ENCODE measurements at regions not wholly inside any gene's neighbourhood (a gene's known extent, or its start where the extent isn't known, plus 50 kb on each side); places are given as distances from the start of the nearest gene placed in this dataset.
"Not testable (repeated sequence)": the region's sequence is repeated elsewhere in the genome, so short reads cannot be mapped to it uniquely, and the experiment has no call there.

- DNase-seq (ENCODE audit: low read depth, low spot score); POLR2A ChIA-PET; H3K4me3 ChIP-seq (ENCODE audit: low read depth, low read length); CTCF ChIA-PET: not testable (repeated sequence)
- peak; percentile 7 for TF ChIP-seq CTCF (IDR thresholded peaks at IDR 0.05; ENCODE audit: insufficient read depth, low read length, missing control alignments)
These were observed 253.8 kb upstream of the RGPD4 start for GRCh38 chr2:107572890-107573289.

GRCh38 chr2:107576991-107577390 lies 249.7 kb upstream of the RGPD4 start:
- H3K4me3 ChIP-seq (ENCODE audit: low read depth, low read length) = no peak overlapping the region
- TF ChIP-seq CTCF (IDR thresholded peaks at IDR 0.05; ENCODE audit: insufficient read depth, low read length, missing control alignments) = no peak
- no peak for DNase-seq (ENCODE audit: low read depth, low spot score)
- POLR2A ChIA-PET = no interaction called here
- CTCF ChIA-PET = no interaction called here

GRCh38 chr2:107582487-107582886 lies 244.2 kb upstream of the RGPD4 start:
- H3K4me3 ChIP-seq (ENCODE audit: low read depth, low read length) = no peak overlapping the region
- POLR2A ChIA-PET = no interaction called here
- TF ChIP-seq CTCF (IDR thresholded peaks at IDR 0.05; ENCODE audit: insufficient read depth, low read length, missing control alignments) = no peak
- CTCF ChIA-PET = no interaction called here
- no peak for DNase-seq (ENCODE audit: low read depth, low spot score)

GRCh38 chr2:107584577-107584976 lies 242.1 kb upstream of the RGPD4 start:
- no peak for TF ChIP-seq CTCF (IDR thresholded peaks at IDR 0.05; ENCODE audit: insufficient read depth, low read length, missing control alignments)
- CTCF ChIA-PET = no interaction called here
- no peak overlapping the region for H3K4me3 ChIP-seq (ENCODE audit: low read depth, low read length)
- DNase-seq (ENCODE audit: low read depth, low spot score) = no peak
- POLR2A ChIA-PET = no interaction called here

- POLR2A ChIA-PET = no interaction called here
These were observed 240.8 kb upstream of the RGPD4 start for GRCh38 chr2:107585851-107586250.

GRCh38 chr2:107588181-107588580 lies 238.5 kb upstream of the RGPD4 start:
- no peak for TF ChIP-seq CTCF (IDR thresholded peaks at IDR 0.05; ENCODE audit: insufficient read depth, low read length, missing control alignments)
- ChIA-PET POLR2A (no interaction called here), CTCF (interaction anchor here (0.6 kb wide), 1 partner anchor 67 kb away, joined by 3 read pairs; no protein-coding TSS in a partner anchor)

More at GRCh38 chr2:107585851-107586250, 240.8 kb upstream of the RGPD4 start:
- H3K4me3 ChIP-seq (ENCODE audit: low read depth, low read length) = no peak overlapping the region
- no peak for TF ChIP-seq CTCF (IDR thresholded peaks at IDR 0.05; ENCODE audit: insufficient read depth, low read length, missing control alignments)
- no peak for DNase-seq (ENCODE audit: low read depth, low spot score)
- CTCF ChIA-PET = no interaction called here

More at GRCh38 chr2:107588181-107588580, 238.5 kb upstream of the RGPD4 start:
- no peak overlapping the region for H3K4me3 ChIP-seq (ENCODE audit: low read depth, low read length)
- no peak for DNase-seq (ENCODE audit: low read depth, low spot score)
